ENCODE measurements at regions not wholly inside any gene's neighbourhood (a gene's known extent, or its start where the extent isn't known, plus 50 kb on each side); places are given as distances from the start of the nearest gene placed in this dataset.
"Not testable (repeated sequence)": the region's sequence is repeated elsewhere in the genome, so short reads cannot be mapped to it uniquely, and the experiment has no call there.

- DNase-seq = not testable (repeated sequence)
Measured at GRCh38 chr7:17440025-17440784, 141.8 kb downstream of the AHR start.

GRCh38 chr7:17440831-17441230 lies 142.4 kb downstream of the AHR start:
- no peak for DNase-seq

- DNase-seq = no peak
Measured at GRCh38 chr7:17441557-17441956, 143.1 kb downstream of the AHR start.

DNA sequence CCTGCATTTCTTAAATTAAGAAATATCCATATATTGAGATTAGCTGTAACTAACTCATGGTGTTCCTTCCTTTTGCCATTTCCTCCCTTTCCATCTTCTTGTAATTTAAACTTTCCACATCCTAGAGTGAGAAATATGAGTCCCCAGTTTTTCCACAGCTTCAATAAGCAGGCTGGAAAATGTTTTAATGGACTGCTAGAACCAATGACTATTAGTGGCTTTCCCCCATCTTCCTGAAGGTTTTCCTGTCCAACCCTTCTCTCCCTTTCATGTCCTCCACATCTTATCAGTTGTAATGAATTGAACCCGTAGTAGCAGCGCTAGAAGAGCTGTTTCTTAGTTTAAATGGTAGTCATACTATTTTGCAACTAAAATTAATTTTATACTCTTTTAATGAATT lies 145.7 kb downstream of the AHR start:
- DNase-seq = no peak

GRCh38 chr7:17444673-17445072 lies 146.2 kb downstream of the AHR start:
- DNase-seq = no peak

GRCh38 chr7:17446340-17446739 lies 147.9 kb downstream of the AHR start:
- no peak for DNase-seq

GRCh38 chr7:17447728-17448478 lies 149.5 kb downstream of the AHR start:
- DNase-seq = no peak

GRCh38 chr7:17448479-17449423 lies 150.3 kb downstream of the AHR start:
- DNase-seq = no peak

DNA sequence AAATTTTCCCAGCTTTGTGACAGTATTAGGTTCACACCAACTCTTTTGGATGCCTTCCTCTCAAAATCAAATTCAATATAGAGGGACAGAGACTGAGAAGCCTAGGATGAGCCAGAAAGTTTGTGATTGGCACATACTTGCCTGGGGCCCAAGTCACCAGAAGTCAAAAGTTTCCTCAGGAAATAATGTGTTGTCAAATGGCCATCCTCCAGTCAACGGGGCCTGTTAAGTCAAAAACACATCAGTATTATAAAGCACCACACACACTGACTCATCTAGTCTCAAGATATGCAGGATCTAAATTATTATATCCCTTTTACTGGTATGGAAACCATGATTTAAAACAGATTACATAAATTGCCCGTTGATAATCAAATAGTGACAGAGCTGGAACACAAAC lies 158.1 kb downstream of the AHR start:
- DNase-seq = no peak

DNA sequence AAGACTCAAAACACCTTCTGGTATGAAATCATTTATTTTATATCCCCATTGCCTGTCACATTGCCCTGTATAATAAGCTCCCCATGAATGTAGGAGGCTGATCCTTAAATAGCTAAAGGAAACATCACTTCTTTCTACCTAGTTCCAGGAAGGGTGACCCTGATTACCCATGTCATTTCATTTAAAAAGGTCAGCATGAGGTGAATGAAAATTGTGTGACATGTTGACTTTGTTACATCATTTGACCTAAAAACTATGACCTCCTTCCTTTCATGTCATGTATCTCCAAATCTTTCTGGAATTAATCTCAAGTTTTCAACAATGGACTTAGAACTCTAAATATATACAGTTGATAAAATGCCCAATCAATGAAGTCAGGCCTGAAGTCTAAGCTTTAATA lies 161.5 kb downstream of the AHR start:
- DNase-seq = no peak

GRCh38 chr7:17460665-17461064 lies 162.2 kb downstream of the AHR start:
- no peak for DNase-seq

DNA sequence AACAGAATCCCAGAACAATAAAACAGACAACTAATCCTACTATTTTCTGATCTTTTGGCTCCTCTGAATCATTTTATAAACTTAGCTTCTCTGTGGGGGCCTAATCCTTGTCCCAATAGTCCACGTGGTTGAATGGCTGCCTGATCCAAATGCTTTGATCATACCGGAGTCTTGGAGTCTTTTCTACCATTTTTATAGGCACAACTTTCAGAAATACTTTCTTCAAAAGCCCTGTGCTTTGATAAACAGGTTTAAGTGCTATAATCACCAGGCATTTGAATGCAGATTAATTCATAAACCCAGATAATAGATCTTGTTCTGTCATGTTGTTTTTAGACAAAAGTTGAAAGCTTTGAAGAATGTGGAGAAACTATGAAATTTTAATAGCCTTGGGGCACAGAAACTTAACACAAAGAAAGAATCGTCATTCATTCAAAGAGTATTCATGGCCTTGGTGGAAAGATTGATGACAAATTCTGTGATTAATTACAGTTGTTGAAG lies 163.7 kb downstream of the AHR start:
- no peak for DNase-seq

- DNase-seq = no peak
Measured at GRCh38 chr7:17463511-17464085, 165.1 kb downstream of the AHR start.

- DNase-seq = no peak
Measured at GRCh38 chr7:17466216-17466615, 167.8 kb downstream of the AHR start.

- DNase-seq = no peak
Measured at GRCh38 chr7:17467386-17467945, 169.0 kb downstream of the AHR start.

GRCh38 chr7:17471325-17471724 lies 172.9 kb downstream of the AHR start:
- DNase-seq = no peak

- no peak for DNase-seq
Measured at GRCh38 chr7:17472518-17472917, 174.1 kb downstream of the AHR start.

- no peak for DNase-seq
Measured at GRCh38 chr7:17472939-17473338, 174.5 kb downstream of the AHR start.

DNA sequence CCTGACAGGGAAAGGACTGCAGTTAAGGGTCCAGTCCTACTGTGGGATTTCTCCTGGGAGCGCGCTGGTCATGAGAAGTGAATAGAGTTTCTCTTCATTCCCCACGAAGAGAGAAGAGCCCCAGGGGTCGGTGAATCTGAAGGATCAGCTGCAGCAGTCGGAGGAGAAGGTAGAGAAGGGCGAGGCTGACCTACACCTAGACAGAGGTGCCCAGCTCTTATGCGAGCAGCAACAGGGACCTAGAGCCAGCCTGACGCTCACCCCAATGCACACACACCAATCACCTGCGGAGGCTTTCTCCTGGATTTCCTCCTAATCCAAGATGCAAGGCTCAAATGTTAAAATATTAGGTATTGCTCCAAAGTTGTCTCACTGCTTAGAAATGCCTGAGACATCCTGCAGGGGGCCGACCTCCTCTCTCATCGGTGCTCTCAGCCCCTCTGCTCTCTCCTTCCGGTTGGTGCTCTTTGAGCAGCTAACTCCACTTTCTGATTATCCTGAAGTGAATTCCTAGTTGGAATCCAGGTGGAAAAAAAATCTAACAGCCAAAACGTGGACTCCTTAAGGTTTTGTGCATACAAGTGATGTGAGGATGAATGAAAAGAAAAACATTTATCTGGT lies 176.4 kb downstream of the AHR start:
- DNase-seq = no peak

- DNase-seq = no peak
Measured at GRCh38 chr7:17477182-17477581, 178.7 kb downstream of the AHR start.

GRCh38 chr7:17481118-17481517 lies 182.7 kb downstream of the AHR start:
- DNase-seq = no peak

DNA sequence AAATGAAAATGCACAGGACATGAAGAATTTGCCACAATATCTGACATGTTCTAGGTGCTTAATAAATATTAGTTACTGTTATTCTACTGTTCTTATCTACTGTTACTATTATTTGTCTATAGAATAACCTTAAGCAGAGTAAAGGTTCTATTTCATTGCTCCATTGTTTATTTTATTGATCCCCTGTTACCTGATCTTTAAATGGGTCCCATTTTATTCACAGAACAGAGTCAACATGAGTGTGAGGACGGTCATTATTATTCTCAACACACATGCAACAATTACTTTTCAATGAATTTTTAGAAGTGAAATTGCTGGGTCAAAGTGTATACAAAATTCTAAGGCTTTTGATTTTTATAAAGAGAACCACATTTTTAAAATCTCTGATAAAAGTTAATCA lies 186.9 kb downstream of the AHR start:
- no peak for DNase-seq

Data from stimulated activated CD4-positive, alpha-beta T cell treated with anti-CD3 and anti-CD28 coated beads, Interleukin-2, amount 100 ng/mL, for 48 hours (primary cell).